ENCODE measurements at regions not wholly inside any gene's neighbourhood (a gene's known extent, or its start where the extent isn't known, plus 50 kb on each side); places are given as distances from the start of the nearest gene placed in this dataset.
"Not testable (repeated sequence)": the region's sequence is repeated elsewhere in the genome, so short reads cannot be mapped to it uniquely, and the experiment has no call there.

- not testable (repeated sequence) for H3K18ac ChIP-seq (ENCODE audit: low read depth in 1 of 2, low read length in 2 of 2); H3K23ac ChIP-seq (ENCODE audit: low read length in 2 of 2); H3K4me2 ChIP-seq (ENCODE audit: low read length, poor library complexity, severe bottlenecking); H2BK12ac ChIP-seq (ENCODE audit: low read length in 2 of 2); H3K4ac ChIP-seq (ENCODE audit: low read depth in 1 of 2, low read length in 2 of 2); H2AFZ ChIP-seq (ENCODE audit: low read depth, low read length); H3K79me1 ChIP-seq (replicated peaks; ENCODE audit: low read length, poor library complexity, severe bottlenecking); H3K36me3 ChIP-seq (ENCODE audit: control insufficient read depth in 1 of 2, insufficient read depth in 2 of 2, low read depth in 1 of 2, low read length in 2 of 2); H3K4me3 ChIP-seq (ENCODE audit: insufficient read depth in 1 of 2, low read depth in 1 of 2, low read length in 2 of 2); H3K4me1 ChIP-seq (ENCODE audit: control insufficient read depth, insufficient read depth, low read depth, low read length); H3K9me3 ChIP-seq (ENCODE audit: control insufficient read depth, low read length); H3K27me3 ChIP-seq (ENCODE audit: control insufficient read depth in 1 of 2, insufficient read depth in 1 of 2, low read length in 2 of 2); H2BK5ac ChIP-seq (ENCODE audit: low read depth, low read length, poor library complexity, severe bottlenecking); H3K27ac ChIP-seq (ENCODE audit: low read length, poor library complexity, severe bottlenecking); H2AK5ac ChIP-seq (ENCODE audit: low read length, severe bottlenecking); H4K91ac ChIP-seq (ENCODE audit: low read length); H4K8ac ChIP-seq (ENCODE audit: low read length); H3K9ac ChIP-seq (ENCODE audit: low read length); H2BK120ac ChIP-seq (ENCODE audit: low read depth, low read length); H3K14ac ChIP-seq (ENCODE audit: low read length in 2 of 2); H2BK15ac ChIP-seq (ENCODE audit: low read depth, poor library complexity, severe bottlenecking); DNase-seq
- WGBS = 100% methylated on average over 1 of the region's 3 CpGs
These were observed 4593.3 kb upstream of the OR11H1 start for GRCh38 chr22:10934704-10935103.

DNA sequence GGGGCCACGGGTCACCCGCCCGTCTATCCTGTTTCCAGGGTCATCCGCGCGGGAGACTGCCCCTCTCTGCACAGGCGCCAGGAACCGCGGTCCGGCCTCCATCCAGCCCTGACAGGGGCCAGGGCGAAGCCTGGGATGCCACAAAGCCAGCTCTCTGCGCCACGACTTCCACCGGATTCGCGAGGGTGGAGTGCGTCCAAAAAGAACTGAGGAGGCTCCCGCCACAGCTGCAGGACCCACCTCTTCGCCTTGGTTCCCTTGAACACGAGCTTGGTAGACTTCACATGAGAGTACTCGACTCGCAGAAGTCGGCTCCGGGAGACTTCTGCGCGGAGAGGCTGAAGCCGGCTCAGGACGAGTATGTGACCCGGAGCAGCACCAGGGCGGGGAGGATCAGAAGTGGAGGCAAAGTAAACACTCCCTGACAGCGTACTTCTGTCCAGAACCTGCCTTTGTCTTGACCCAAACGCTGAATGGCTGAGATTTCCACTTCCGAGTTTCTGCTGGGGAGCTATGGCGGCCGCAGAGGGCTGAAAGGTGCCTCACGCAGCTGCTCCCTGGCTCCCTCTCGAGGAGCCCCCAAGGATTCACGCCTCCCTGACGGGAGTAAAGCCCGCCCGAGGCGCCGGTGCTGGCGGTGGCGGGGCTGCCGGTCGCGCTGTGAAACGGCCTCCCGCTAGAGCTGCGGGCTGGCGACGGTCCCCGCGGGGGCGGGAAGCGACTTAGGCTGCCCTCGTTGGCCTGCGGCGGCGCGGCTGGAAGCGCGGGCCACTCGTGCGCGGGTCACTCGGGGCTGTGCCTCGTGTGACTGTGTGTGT is 4566.7 kb upstream of the OR11H1 start:
- H3K79me1 ChIP-seq (replicated peaks; ENCODE audit: low read length, poor library complexity, severe bottlenecking) = no peaks in the 10 kb centered on the region
- H3K14ac ChIP-seq (ENCODE audit: low read length in 2 of 2) = no peak overlapping the region
- no peak overlapping the region for H2AK5ac ChIP-seq (ENCODE audit: low read length, severe bottlenecking)
- peak overlapping the region in 1 of 2 experiments; percentile 8 for H3K4me3 ChIP-seq (ENCODE audit: insufficient read depth in 1 of 2, low read depth in 1 of 2, low read length in 2 of 2)
- no peaks in the 10 kb centered on the region for H3K27me3 ChIP-seq (ENCODE audit: control insufficient read depth in 1 of 2, insufficient read depth in 1 of 2, low read length in 2 of 2)
- H3K4me1 ChIP-seq (ENCODE audit: control insufficient read depth, insufficient read depth, low read depth, low read length) = no peaks in the 10 kb centered on the region
- H3K18ac ChIP-seq (ENCODE audit: low read depth in 1 of 2, low read length in 2 of 2) = no peak overlapping the region
- H4K8ac ChIP-seq (ENCODE audit: low read length) = no peak overlapping the region
- DNase-seq = no peak
- H3K27ac ChIP-seq (ENCODE audit: low read length, poor library complexity, severe bottlenecking) = no peak overlapping the region
- no peak overlapping the region for H2BK15ac ChIP-seq (ENCODE audit: low read depth, poor library complexity, severe bottlenecking)
- H3K36me3 ChIP-seq (ENCODE audit: control insufficient read depth in 1 of 2, insufficient read depth in 2 of 2, low read depth in 1 of 2, low read length in 2 of 2) = no peaks in the 10 kb centered on the region
- H2BK12ac ChIP-seq (ENCODE audit: low read length in 2 of 2) = no peak overlapping the region
- 89% methylated on average over 69 of the region's 69 CpGs for WGBS
- no peak overlapping the region for H3K9ac ChIP-seq (ENCODE audit: low read length)
- H2BK5ac ChIP-seq (ENCODE audit: low read depth, low read length, poor library complexity, severe bottlenecking) = no peak overlapping the region
- no peak overlapping the region for H2BK120ac ChIP-seq (ENCODE audit: low read depth, low read length)
- no peak overlapping the region for H4K91ac ChIP-seq (ENCODE audit: low read length)
- no peak overlapping the region for H3K23ac ChIP-seq (ENCODE audit: low read length in 2 of 2)
- H3K4ac ChIP-seq (ENCODE audit: low read depth in 1 of 2, low read length in 2 of 2) = no peak overlapping the region
- H2AFZ ChIP-seq (ENCODE audit: low read depth, low read length) = no peak overlapping the region
- H3K4me2 ChIP-seq (ENCODE audit: low read length, poor library complexity, severe bottlenecking) = no peak overlapping the region
- H3K9me3 ChIP-seq (ENCODE audit: control insufficient read depth, low read length) = peaks cover 16% of the 10 kb centered on the region

DNA sequence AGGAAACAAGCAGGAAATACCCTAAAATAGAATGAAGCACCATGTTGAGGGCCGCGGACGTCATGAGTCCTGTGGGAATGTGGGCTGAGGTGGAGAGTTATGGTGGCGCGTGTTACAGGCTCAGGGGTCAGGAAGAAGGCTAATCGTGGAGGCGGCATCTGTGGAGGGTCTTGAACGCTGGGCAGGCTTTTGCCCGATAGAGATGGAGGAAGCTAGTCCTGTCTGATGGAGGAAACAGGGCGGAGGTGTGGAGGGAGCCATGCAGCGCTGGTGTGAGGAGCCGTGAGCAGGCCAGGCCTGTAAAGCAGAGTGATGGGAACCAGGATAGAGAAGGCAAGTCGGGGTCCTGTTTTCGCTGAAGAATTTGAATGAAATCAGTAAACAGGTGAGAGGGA is 4566.1 kb upstream of the OR11H1 start:
- not testable (repeated sequence) for H3K18ac ChIP-seq (ENCODE audit: low read depth in 1 of 2, low read length in 2 of 2); H3K4ac ChIP-seq (ENCODE audit: low read depth in 1 of 2, low read length in 2 of 2); H2BK5ac ChIP-seq (ENCODE audit: low read depth, low read length, poor library complexity, severe bottlenecking); H3K23ac ChIP-seq (ENCODE audit: low read length in 2 of 2); H3K4me3 ChIP-seq (ENCODE audit: insufficient read depth in 1 of 2, low read depth in 1 of 2, low read length in 2 of 2); H2BK12ac ChIP-seq (ENCODE audit: low read length in 2 of 2); H3K36me3 ChIP-seq (ENCODE audit: control insufficient read depth in 1 of 2, insufficient read depth in 2 of 2, low read depth in 1 of 2, low read length in 2 of 2); H3K4me1 ChIP-seq (ENCODE audit: control insufficient read depth, insufficient read depth, low read depth, low read length); H3K27ac ChIP-seq (ENCODE audit: low read length, poor library complexity, severe bottlenecking); H2AK5ac ChIP-seq (ENCODE audit: low read length, severe bottlenecking); H4K91ac ChIP-seq (ENCODE audit: low read length); DNase-seq; H2AFZ ChIP-seq (ENCODE audit: low read depth, low read length); H3K9ac ChIP-seq (ENCODE audit: low read length); H3K14ac ChIP-seq (ENCODE audit: low read length in 2 of 2); H3K4me2 ChIP-seq (ENCODE audit: low read length, poor library complexity, severe bottlenecking); H4K8ac ChIP-seq (ENCODE audit: low read length); H2BK120ac ChIP-seq (ENCODE audit: low read depth, low read length); H3K79me1 ChIP-seq (replicated peaks; ENCODE audit: low read length, poor library complexity, severe bottlenecking); H3K27me3 ChIP-seq (ENCODE audit: control insufficient read depth in 1 of 2, insufficient read depth in 1 of 2, low read length in 2 of 2); H2BK15ac ChIP-seq (ENCODE audit: low read depth, poor library complexity, severe bottlenecking)
- peaks cover 12% of the 10 kb centered on the region for H3K9me3 ChIP-seq (ENCODE audit: control insufficient read depth, low read length)
- 83% methylated on average over 14 of the region's 14 CpGs for WGBS

All from mesenchymal stem cell (in vitro differentiated cells and primary cell).